ENCODE measurements at regions not wholly inside any gene's neighbourhood (a gene's known extent, or its start where the extent isn't known, plus 50 kb on each side); places are given as distances from the start of the nearest gene placed in this dataset.
"Not testable (repeated sequence)": the region's sequence is repeated elsewhere in the genome, so short reads cannot be mapped to it uniquely, and the experiment has no call there.

GRCh38 chr2:66177128-66177796 lies 257.7 kb upstream of the MEIS1 start:
- DNase-seq (ENCODE audit: low read depth in 3 of 3) = not testable (repeated sequence)

GRCh38 chr2:66174491-66174890 lies 260.4 kb upstream of the MEIS1 start:
- no peak for DNase-seq (ENCODE audit: low read depth in 3 of 3)

GRCh38 chr2:66173645-66174044 lies 261.3 kb upstream of the MEIS1 start:
- no peak for DNase-seq (ENCODE audit: low read depth in 3 of 3)

- DNase-seq (ENCODE audit: low read depth in 3 of 3) = no peak
Measured at GRCh38 chr2:66171530-66171929, 263.4 kb upstream of the MEIS1 start.

GRCh38 chr2:66170744-66171330 lies 264.1 kb upstream of the MEIS1 start:
- no peak for DNase-seq (ENCODE audit: low read depth in 3 of 3)

GRCh38 chr2:66169076-66169475 lies 265.8 kb upstream of the MEIS1 start:
- DNase-seq (ENCODE audit: low read depth in 3 of 3) = no peak

GRCh38 chr2:66164470-66164869 lies 270.5 kb upstream of the MEIS1 start:
- no peak for DNase-seq (ENCODE audit: low read depth in 3 of 3)

- DNase-seq (ENCODE audit: low read depth in 3 of 3) = no peak
Measured at GRCh38 chr2:66156171-66156570, 278.8 kb upstream of the MEIS1 start.

GRCh38 chr2:66153941-66154340 lies 281.0 kb upstream of the MEIS1 start:
- no peak for DNase-seq (ENCODE audit: low read depth in 3 of 3)

- DNase-seq (ENCODE audit: low read depth in 3 of 3) = no peak
Measured at GRCh38 chr2:66145490-66145889, 289.4 kb upstream of the MEIS1 start.

GRCh38 chr2:66144324-66144723 lies 290.6 kb upstream of the MEIS1 start:
- DNase-seq (ENCODE audit: low read depth in 3 of 3) = not testable (repeated sequence)

GRCh38 chr2:66137606-66138130 lies 297.3 kb upstream of the MEIS1 start:
- no peak for DNase-seq (ENCODE audit: low read depth in 3 of 3)

- DNase-seq (ENCODE audit: low read depth in 3 of 3) = no peak
Measured at GRCh38 chr2:66134138-66134701, 300.7 kb upstream of the MEIS1 start.

GRCh38 chr2:66127656-66128055 lies 307.3 kb upstream of the MEIS1 start:
- DNase-seq (ENCODE audit: low read depth in 3 of 3) = no peak

- DNase-seq (ENCODE audit: low read depth in 3 of 3) = no peak
Measured at GRCh38 chr2:66127061-66127460, 307.9 kb upstream of the MEIS1 start.

- no peak for DNase-seq (ENCODE audit: low read depth in 3 of 3)
Measured at GRCh38 chr2:66125951-66126350, 309.0 kb upstream of the MEIS1 start.

- no peak for DNase-seq (ENCODE audit: low read depth in 3 of 3)
Measured at GRCh38 chr2:66122516-66122915, 312.4 kb upstream of the MEIS1 start.

GRCh38 chr2:66121946-66122345 lies 313.0 kb upstream of the MEIS1 start:
- DNase-seq (ENCODE audit: low read depth in 3 of 3) = no peak

- DNase-seq (ENCODE audit: low read depth in 3 of 3) = no peak
Measured at GRCh38 chr2:66113988-66114625, 320.8 kb upstream of the MEIS1 start.

- no peak for DNase-seq (ENCODE audit: low read depth in 3 of 3)
Measured at GRCh38 chr2:66111706-66112105, 323.2 kb upstream of the MEIS1 start.

- no peak for DNase-seq (ENCODE audit: low read depth in 3 of 3)
Measured at GRCh38 chr2:66110608-66111007, 324.3 kb upstream of the MEIS1 start.

GRCh38 chr2:66110086-66110485 lies 324.8 kb upstream of the MEIS1 start:
- no peak for DNase-seq (ENCODE audit: low read depth in 3 of 3)

GRCh38 chr2:66109419-66109818 lies 325.5 kb upstream of the MEIS1 start:
- no peak for DNase-seq (ENCODE audit: low read depth in 3 of 3)
